Endothelial cell of umbilical vein (primary cell): ENCODE measurements at regions not wholly inside any gene's neighbourhood (a gene's known extent, or its start where the extent isn't known, plus 50 kb on each side); places are given as distances from the start of the nearest gene placed in this dataset.

Source experiments
- EZH2 ChIP-seq: IDR thresholded peaks from 2 replicates; pipeline ENCODE4 v1.6.1; 2012; ENCODE audit warnings: borderline replicate concordance, low read depth, mild to moderate bottlenecking, moderate library complexity, low read length, inconsistent platforms; ENCODE audit not compliant: severe bottlenecking
- FOS ChIP-seq: IDR thresholded peaks from 2 replicates; pipeline ENCODE4 v1.6.1; 2011; ENCODE audit warnings: mild to moderate bottlenecking, low read length, moderate library complexity, borderline replicate concordance; ENCODE audit not compliant: insufficient read depth
- MAX ChIP-seq: IDR thresholded peaks from 2 replicates; pipeline ENCODE4 v1.6.1; 2011; ENCODE audit not compliant: insufficient read depth, insufficient read length
- MYC ChIP-seq: IDR thresholded peaks from one replicate; pipeline ENCODE4 v1.6.1; 2011; ENCODE audit warnings: mild to moderate bottlenecking, low read depth, low read length
- POLR2A ChIP-seq: IDR thresholded peaks from 2 replicates; pipeline ENCODE4 v1.6.1; 2012; ENCODE audit warnings: low read depth, mild to moderate bottlenecking, control low read depth, low read length
- POLR2AphosphoS5 ChIP-seq: IDR thresholded peaks from 2 replicates; pipeline ENCODE4 v1.6.1; 2012; ENCODE audit warnings: low read depth, mild to moderate bottlenecking, control low read depth, low read length, moderate library complexity; ENCODE audit not compliant: insufficient read depth
- TF ChIP-seq, protein P1 (sequence below), 2 donors: IDR thresholded peaks; 1 replicate in 1 of 2; 2 replicates in 1 of 2; pipeline ENCODE4 v1.5.1; 2011; ENCODE audit warnings: low read length in 2 of 2, mild to moderate bottlenecking in 2 of 2, moderate library complexity in 2 of 2, control low read depth in 1 of 2, inconsistent platforms in 1 of 2, low read depth in 1 of 2; ENCODE audit not compliant: insufficient read depth in 1 of 2; ENCODE audit errors: extremely low read depth in 1 of 2

GRCh38 chr2:234587341-234588053 is 90.6 kb upstream of the ARL4C start:
- TF ChIP-seq, protein P1, sequence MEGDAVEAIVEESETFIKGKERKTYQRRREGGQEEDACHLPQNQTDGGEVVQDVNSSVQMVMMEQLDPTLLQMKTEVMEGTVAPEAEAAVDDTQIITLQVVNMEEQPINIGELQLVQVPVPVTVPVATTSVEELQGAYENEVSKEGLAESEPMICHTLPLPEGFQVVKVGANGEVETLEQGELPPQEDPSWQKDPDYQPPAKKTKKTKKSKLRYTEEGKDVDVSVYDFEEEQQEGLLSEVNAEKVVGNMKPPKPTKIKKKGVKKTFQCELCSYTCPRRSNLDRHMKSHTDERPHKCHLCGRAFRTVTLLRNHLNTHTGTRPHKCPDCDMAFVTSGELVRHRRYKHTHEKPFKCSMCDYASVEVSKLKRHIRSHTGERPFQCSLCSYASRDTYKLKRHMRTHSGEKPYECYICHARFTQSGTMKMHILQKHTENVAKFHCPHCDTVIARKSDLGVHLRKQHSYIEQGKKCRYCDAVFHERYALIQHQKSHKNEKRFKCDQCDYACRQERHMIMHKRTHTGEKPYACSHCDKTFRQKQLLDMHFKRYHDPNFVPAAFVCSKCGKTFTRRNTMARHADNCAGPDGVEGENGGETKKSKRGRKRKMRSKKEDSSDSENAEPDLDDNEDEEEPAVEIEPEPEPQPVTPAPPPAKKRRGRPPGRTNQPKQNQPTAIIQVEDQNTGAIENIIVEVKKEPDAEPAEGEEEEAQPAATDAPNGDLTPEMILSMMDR (IDR thresholded peaks at IDR 0.05; ENCODE audit: extremely low read depth in 1 of 2, insufficient read depth in 1 of 2, low read depth in 1 of 2, low read length in 2 of 2), result no peak
- no peak for TF ChIP-seq POLR2A
- TF ChIP-seq MAX, result no peak
- TF ChIP-seq EZH2, result no peak
- TF ChIP-seq POLR2AphosphoS5, result no peak
- no peak for TF ChIP-seq MYC
- no peak for TF ChIP-seq FOS
